NCI-H146 (cell line): ENCODE measurements at regions not wholly inside any gene's neighbourhood (a gene's known extent, or its start where the extent isn't known, plus 50 kb on each side); places are given as distances from the start of the nearest gene placed in this dataset.
A peak's percentile ranks its signal among the peaks of the same experiment; 100 is the strongest.

ENCODE experiments used
- DNase-seq: peaks from one replicate; lab custom pipeline; 2025; lab: John Stamatoyannopoulos, UW

DNA sequence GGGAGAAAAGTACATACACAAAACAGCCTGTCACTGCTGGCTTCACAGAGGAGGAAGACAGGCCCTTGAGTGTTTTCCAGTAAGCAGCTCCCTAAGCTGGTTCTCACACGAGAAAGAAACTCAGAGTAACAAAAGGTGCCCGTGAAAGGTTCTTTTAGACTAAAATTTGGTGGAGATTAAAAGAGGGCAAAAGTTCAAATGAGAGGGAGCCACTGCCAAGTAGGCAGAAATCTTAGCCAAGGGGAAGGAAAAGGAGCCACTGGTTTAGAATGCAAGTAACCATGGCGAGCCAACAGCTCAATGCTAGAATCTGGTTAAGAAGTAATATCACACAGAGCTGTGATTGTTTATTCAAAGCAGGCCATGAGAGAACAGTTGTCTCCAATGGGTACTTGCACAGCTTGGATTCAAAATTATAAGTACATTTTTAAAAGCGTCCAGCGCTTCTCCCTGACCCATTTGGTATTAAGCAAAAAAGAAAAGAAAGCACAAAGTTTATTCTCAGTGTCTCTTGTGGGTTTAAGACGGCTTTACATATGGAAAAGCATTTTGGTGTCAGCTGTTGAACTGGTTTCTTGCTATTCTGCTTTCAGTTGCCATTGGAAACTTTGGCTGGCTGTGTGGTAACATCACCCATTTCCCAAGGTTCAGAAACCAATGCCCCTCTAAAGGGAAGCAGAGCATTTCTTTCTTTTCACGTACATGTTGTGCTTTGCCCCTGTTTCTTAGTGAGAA is 648.5 kb downstream of the RNF144B start:
- no peak for DNase-seq

DNA sequence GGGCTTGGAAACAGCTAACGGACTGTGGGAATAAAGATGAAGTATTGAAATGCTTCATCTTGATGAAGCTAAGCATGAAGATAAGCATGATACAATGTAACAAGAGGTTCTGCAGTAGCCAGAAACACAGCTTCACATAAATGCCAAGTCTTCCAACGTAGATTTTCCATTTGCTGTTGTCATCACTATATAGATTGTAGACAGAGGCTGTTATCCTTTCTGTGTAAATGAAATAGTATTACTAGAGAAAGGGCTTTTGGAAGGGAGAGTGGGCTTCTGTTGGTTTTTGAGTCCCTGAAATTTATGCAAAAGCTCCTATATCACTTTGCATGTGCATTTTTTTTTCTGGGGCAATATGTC is 649.0 kb downstream of the RNF144B start:
- no peak for DNase-seq

DNA sequence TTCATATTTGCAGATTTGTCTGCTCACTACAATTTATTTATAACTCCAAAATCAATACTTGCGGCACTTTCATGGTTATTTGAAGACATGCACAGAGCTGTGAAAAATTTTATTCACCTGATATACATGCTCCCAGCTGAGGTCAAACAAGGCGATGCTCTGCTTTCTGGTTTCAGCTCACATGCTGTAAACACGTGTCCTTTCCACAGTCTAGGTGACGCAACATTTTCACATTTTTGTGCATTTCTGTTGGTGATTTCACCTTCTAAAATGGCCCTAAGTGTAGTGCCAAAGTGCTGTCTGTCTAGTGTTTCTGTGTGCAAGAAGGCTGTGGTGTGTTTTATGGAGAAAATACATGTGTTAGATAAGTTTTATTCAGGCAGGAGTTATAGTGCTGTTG is 650.5 kb downstream of the RNF144B start:
- no peak for DNase-seq

DNA sequence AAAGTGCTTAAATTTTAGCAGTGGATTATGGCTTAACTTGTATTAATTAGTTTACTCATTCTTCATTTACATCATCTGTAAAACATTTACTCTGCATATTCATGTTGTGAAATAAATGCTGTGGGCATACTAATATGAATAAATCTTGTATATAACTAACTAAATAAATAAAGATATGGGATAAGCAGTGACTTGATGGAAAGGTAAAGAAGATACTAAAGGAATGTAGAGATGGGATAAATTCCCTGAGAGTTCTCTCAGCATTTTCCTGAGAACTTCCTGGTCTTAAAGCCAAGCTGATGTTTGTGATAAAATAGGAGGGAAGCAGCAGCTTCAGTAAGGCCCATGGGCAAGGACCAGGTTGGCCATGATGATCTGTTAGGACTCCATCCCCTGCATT is 652.1 kb downstream of the RNF144B start:
- DNase-seq: no peak

DNA sequence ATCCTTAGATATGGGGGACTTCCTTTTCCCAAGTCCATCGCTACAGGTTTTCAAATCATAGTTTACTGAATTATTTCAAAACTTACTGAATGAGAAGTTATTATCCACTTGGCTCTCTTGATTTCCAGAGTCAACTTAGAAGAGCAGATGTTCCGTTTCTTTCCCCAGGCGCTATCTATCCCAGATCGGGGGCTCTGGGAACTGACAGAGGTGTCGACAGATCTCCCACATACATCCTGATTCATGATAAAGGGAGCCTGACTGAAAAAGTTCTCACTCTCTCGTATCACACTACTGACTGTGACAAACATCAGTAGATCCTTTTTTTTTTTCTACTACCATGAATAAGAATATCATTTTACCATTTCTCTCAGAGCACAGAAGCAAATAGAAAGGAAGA is 654.8 kb downstream of the RNF144B start:
- no peak for DNase-seq

DNA sequence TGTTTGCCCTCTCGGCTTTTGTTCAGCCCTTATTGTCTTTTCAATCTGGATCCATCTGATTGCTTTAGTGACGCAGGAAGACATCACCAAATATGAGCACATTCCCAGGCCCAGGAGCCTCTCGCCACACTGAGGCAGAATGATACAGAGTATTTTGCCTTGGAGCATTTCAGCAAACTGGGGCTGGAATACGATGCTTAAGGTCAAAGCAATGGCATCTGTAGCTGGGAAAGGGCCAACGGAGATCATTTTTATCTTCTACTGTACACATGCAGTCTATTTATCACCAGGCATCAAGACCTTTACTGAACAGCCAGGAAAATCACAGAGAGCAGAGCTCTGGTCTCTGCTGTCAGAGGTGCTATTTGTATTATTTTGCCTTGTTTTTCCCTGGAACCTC is 655.3 kb downstream of the RNF144B start:
- no peak for DNase-seq

DNA sequence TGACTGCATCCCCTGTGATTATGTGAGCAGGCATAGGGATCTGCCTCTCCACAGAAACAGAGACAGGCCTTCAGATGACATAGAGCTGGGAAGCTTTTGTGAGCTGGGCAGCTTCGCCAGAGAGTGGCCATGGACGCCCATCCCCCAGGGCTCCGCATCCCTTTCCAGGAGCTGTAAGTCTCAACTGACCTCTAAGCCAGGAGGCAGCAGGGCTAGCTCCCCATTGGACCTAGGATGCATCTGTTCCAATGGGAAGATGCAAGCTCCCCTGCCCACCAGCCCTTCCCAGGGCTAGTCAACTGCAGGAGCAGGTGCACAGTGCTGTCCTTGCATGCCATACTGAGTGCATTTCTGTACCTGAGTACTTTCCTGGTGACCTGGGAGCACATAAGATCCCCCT is 663.6 kb downstream of the RNF144B start:
- no peak for DNase-seq

DNA sequence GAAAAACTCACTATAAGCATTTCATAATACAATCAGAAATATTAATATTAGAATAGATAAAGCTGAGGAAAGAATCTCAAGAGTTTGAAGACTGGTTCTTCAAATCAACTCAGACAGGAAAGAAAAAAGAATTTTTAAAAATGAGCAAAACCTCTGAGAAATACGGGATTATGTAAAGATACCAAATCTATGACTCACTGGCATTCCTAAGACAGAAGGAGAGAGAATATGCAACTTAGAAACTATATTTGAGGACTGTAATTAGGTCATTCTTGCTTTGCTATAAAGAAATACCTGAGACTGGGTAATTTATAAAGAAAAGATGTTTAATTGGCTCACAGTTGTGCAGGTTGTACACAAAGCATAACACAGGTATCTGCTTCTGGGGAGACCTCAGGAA is 665.1 kb downstream of the RNF144B start:
- DNase-seq: no peak

DNA sequence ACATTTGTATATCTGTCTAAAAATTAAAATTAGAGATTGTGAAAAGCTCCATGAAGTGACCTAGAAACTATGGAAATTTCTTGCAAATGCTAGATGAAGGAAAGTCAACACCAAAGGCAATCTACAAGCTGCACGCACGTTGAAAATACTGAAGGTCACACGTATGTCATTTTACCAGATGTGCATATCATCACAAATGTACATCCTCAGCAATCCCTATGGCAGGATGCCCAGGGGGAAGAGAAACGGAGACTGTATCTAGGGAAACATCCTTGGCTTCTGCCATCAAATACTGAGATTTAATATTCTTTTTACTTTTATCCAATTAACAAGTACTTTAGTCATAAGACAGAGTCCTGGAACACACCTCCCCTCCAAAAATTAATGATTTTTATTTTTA is 672.0 kb downstream of the RNF144B start:
- no peak for DNase-seq

DNA sequence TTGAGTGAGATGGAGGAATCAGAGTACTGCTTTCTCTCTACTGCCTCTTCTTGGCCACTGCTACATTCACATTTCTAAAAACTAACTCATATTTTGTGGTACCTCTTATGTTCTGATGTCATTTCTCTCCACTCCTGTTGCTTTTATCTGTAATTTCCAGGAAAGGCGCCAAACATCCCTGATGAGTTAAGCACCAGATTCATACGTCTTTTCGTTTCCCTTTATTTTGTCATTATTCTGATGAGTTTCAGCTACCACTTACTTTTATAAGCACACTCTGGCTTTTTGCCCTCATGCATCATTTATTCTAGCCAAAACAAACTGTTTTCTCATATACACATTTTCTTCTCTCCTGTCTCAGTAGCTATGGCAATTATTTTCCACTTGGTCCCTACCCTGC is 680.0 kb downstream of the RNF144B start:
- DNase-seq: no peak

DNA sequence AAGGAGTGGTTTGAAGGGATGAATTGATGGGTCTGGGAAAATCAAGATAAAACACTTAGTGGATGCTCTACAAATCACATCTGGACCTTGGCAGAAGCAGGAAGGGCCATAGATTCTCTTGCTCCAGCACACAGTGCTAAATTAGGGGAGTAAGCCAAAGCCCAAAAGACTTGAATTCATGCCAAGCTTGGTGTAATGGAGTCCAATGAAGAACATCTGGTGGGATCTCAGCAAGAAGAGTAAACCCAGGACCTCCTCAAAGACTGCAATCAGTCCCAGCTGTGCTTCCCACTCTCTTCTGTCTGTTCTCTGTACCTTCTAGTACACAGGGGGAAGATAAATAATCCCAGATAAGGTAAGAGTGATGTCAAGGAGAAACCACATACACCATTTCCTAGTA is 683.4 kb downstream of the RNF144B start:
- DNase-seq: no peak

DNA sequence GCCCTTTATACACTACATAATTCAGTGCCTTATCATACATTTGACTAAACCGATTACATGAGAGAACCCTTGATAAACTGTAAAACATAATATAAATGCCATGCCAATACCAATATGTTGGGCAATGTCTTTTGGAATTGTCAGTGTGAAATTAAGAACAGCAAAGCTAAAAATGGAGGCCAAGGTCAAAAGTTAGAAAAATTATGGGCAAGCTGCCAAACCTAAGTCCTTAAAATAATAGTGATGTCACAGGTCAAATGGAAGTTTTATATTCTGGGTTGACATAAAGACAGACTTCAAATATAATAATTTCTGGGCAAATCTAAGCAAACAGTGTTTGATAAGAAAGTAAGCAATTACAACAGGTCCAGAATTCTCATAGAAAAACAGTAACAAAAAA is 696.7 kb downstream of the RNF144B start:
- peak; percentile 41 for DNase-seq

DNA sequence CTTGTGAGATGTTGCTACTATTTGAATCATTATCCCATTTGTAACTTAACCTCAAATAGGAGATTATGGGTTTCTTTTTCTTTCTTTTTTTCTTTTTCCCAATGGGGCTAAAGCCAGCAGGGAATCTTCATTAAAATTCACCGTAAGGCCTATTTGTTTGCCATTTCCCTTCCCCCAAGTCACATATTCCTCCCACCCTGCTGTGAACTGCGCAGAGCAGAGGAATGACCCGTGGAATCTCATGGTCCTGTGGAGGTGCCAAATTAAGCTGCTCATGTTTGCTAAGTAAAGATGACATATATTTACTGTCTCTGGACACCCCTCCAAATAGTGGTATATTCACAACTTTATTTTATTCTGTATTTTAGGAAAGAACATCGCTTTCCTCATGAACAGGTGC is 699.3 kb downstream of the RNF144B start:
- peak; percentile 81 for DNase-seq

DNA sequence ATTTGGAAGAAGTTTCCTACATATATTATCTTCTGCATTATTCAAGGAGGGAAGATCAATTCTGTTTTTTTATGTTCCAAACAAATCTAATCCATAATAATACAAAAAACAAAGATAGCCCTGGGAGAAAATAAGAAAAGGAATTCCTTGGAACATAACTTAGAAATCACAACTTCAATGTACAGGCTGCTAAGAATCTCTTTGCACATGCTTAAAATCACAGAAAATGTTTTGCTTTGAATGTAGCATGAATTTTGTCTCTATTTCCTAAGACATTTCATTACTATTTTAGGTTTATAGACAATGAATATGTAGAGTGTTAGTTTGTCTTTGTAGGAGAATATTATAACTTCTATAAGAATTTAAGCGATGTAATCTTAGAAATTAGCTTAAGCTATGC is 700.1 kb downstream of the RNF144B start:
- no peak for DNase-seq

DNA sequence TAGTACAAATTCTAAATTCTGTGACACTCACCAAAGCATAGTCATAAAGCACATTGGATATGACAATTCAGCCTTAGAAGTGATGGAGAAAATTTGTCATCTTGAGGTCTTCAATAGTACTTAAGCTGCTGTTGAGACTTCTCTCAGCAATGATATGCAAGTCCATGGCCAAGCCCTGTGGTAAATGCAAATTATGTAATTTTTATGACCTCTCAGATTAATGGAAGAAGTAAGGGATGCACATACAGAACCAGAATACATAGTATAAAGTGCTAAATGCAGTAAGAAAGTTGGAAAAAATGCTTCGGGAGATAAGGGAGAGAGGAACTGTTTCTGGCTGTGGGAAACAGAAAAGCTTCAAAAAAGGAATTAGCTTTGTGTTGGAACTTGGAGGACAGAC is 700.7 kb downstream of the RNF144B start:
- DNase-seq: no peak

DNA sequence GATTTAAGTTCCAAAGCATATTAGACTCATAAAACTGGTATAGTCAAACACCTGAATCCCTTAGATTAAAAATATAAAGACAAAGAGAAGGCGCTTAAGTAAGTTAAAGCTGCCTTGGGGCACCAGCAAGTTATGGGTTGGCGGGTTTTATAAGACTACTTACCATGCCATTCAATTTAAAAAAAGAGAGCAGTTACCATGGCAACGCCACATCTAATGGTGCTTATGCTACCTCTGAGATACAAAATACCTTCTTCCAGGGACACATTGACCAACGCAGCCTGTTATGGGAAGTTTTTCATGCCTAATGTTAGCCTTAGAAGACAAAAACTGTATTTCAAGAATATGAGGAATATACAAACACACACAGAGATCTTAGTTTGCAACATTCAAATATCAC is 713.6 kb downstream of the RNF144B start:
- no peak for DNase-seq

DNA sequence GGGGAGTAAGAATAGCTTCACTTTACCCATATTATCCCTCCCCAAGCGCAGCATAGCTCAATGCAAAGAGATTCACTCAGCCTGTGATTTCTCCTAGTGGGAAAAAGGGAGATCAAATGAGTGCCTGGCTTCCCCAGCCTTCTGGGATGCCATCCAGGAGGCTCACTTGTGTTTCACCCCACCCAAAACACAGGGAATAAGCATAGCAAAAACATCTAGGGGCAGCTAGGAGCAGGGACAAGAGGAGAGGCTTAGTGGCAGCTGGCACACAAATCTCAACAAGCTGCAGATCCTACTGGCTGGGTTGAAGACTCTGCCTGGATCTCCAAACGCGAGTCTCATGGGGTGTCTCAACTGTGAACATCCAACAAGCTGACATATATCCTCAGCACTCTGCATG is 715.8 kb downstream of the RNF144B start:
- DNase-seq: no peak

DNA sequence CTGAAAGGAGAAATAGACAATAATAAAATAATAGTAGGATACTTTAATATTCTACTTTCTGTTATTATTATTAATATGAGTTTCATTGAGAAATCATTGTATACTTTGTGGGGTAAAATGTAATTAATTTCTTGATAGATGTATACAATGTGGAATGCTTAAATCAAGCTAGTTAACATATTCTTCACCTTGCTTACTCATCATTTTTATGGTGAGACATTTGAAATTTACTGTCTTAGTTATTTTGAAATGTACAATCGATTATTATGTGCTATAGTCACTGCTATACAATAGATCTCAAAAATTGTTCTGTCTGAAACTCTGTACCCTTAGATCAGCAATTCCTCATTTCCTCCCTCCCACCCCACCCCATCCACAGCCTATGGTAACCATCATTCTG is 720.3 kb downstream of the RNF144B start:
- DNase-seq: no peak

DNA sequence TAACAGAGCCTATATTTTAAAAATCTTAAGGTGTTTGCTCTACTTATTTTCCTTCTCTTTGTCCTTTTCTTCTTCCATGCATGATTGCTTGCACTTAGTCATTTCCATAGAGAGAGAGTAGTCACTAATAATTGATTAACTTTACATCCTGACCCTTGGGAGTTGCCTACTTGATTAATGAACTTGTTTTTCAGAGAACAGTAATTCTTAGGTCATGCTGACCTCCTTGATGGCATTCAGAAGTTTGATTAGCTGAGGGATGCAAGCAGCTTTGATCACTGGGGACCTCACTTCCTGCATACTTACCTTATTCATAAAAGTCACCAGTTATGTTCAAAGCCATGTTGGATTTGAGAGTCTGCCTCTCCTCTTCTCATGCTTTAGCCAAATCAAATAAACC is 715.6 kb upstream of the ID4 start:
- no peak for DNase-seq

DNA sequence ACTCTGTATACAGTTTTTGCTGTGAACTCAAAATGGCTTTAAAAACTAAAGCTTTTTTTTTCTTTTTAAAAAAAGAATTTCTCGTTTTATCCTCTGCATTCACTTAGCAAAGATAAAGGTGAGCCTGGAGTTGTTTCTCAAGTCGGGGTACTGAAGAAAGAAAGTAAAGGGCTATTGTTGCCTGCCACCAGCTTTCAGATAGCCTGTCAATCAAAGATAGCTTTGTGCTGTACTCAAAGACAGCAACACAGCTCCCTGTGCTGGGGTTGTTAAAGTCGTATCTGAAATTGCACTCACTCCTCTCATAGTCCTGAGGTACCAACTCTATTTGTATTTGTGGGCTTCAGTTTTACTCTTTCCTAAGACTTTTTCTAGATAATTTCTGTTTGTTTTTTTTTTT is 710.1 kb upstream of the ID4 start:
- no peak for DNase-seq

DNA sequence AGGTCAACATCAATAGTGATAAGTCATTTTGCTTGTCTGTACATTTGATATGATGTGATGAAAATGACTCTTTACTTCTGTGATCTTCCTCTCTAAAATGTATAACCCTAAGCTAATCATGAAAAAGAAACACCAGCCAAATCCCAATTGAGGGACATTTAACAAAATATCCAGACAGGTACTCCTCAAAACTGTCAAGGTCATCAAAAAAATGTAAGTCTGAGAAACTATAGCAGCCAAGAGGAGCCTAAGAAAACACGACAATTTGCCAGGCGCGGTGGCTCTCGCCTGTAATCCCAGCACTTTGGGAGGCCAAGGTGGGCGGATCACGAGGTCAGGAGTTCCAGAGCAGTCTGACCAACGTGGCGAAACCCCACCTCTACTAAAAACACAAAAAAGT is 708.5 kb upstream of the ID4 start:
- no peak for DNase-seq

DNA sequence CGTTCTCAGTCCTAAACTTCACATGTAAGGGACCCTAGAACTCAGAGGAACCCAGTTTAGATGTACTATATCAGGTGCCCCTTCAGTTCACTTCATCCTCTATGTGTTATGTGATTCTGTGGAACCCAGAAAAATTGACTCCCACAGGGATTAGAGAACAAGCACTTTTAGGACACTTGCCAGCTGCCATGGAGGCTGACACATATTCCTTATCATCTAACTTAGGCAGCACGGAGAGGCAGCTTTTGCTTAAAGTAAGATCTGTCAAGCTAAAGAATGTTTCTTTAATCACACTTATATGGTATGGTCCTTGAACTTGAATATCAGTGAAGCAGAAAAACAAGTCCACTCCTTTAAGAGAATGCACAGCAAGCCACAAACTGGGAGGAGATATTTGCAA is 701.5 kb upstream of the ID4 start:
- DNase-seq: no peak

DNA sequence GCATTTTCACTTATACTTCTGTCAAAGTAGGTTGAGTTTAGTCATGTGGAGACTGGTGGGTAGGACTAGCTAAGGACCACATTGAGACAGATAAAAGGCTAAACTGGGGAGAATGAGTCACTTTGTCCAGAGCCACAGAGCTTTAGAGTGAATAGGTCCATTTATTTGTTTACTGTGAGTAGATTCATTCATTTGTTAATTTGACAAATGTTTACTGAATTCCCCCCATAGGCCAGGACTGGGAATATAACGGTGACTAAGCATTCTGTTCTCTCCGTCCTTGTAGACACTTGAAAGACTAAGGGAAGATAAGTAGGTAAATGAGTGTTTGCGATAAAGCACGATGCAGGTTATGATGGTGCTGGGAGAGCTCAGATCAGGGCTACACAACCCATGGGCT is 699.7 kb upstream of the ID4 start:
- no peak for DNase-seq

DNA sequence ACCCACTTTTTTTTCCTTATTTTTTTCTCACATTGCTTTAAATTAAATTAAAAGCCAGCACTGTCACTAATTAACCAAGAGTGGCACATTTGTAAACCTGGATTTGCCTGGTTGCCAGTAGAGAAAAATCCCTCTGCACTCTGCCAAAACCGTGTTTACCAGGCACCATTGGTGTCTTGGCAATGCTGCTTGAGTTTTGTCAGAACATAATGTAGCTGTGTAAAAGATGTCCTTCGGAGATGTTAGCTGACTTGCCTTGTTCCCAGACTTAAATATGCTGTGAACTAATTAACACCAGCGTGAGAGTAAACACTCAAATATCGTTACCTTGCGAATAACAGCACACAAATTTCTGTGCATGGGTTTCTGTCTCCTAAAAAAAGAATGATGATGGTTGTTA is 694.9 kb upstream of the ID4 start:
- DNase-seq: no peak

DNA sequence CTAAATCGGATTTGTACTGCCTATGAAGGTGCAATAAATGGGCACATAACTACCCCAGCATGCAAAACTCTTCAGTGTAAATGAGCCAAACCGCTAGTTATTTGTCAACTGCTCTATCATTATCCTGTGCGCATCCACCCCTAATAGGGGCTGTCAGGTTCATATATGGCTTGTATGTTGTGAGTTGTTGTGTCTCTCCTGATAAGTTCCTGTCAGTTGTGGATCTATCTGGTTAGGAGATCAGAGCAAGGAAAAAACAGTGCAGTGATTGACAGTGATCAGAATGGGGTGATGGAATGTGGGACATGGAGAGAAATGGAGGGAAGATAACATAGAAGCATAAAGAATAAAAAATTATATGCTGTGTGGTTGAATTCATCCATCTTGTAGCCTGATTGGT is 686.9 kb upstream of the ID4 start:
- no peak for DNase-seq
